HPDE6-E6E7 (cell line): ENCODE measurements at regions not wholly inside any gene's neighbourhood (a gene's known extent, or its start where the extent isn't known, plus 50 kb on each side); places are given as distances from the start of the nearest gene placed in this dataset.
"Not testable (repeated sequence)": the region's sequence is repeated elsewhere in the genome, so short reads cannot be mapped to it uniquely, and the experiment has no call there.

Source experiments
- DNase-seq: peaks from one replicate; pipeline ENCODE4 v3.0.0; 2011; ENCODE audit warnings: missing footprints; ENCODE audit errors: extremely low spot score

DNA sequence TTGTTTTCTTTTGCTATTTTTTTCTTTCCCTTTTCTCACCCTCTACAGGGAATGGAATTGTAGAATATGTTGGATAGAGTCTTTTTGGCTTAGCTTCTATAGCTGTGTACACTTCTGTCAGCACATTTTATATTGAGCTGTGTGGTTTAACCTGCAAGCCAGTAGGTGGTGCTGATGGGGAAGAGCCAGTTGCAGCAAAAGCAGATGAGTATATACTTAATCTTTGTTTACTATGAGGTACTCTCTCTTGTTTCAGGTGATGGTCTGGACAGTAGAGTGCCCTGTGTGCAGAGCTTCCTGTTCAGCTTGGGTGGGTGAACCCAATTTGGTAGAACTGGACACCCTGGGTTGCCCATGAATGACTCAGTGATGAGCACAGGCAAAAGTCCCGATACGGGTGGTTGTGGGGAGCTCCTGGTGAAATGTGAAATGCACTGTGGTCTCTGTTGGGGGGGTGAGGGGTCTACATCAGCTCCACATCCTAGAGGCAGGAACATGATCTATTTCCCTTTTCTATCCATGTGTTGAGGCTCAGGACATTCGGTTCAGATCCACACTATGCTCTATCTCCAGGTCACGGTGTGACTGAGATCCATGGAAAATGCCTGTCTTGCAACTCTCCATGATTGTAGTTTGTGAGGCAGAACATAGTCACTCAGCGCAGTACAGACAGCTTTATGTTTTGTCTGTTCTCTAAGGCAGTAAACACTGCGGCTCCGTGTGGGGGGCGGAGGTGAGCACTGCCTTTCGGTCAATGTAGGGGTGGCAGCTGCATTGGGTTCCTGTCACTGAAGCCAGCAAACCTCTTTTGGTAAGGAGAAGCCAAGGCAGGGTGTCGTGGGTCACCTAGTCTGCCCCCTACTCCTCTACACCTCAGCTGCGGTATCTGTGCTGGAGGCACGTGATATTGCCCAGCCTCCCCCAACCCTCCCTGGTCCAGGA is 353.2 kb downstream of the PRR16 start:
- peak; percentile 10 for DNase-seq

DNA sequence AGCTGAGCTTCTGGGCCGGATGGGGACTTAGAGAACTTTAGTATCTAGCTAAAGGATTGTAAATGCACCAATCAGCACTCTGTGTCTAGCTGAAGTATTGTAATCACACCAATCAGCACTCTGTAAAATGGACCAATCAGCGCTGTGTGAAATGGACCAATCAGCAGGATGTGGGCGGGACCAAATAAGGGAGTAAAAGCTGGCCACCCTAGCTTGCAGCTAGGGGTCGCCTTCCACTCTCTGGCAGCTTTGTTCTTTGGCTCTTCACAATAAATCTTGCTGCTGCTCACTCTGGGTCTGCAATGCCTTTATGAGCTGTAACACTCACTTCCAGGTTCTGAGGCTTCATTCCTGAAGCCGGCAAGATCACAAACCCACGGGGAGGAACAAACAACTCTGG is 354.0 kb downstream of the PRR16 start:
- DNase-seq, result no peak

DNA sequence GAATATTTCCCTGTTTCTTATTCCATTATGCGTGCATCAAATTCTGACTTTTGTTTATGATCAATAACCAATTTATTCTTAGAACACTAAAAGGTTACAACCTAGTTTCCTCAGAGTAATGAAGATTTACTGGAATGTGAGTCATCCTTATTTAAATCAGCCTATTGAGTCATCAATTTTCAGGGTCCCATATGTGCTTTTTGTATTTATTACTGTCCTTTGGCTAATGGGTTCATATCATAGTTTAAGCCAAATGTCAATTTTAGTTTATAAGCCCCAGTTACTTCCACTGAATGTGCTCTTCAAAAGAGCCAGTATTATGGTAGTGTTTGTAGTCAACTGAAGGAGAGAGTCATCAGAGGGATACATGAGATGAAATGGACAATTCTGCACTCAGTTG is 359.2 kb downstream of the PRR16 start:
- no peak for DNase-seq

DNA sequence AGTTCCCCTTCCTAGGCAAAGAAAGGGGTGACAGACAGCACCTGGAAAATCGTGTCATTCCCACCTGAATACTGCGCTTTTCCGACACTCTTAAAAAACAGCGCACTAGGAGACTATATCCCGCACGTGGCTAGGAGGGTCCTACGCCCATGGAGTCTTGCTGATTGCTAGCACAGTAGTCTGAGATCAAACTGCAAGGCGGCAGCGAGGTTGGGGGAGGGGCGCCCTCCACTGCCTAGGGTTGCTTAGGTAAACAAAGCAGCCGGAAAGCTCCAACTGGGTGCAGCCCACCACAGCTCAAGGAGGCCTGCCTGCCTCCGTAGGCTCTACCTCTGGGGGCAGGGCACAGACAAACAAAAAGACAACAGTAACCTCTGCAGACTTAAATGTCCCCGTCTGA is 367.5 kb downstream of the PRR16 start:
- DNase-seq, result not testable (repeated sequence)

DNA sequence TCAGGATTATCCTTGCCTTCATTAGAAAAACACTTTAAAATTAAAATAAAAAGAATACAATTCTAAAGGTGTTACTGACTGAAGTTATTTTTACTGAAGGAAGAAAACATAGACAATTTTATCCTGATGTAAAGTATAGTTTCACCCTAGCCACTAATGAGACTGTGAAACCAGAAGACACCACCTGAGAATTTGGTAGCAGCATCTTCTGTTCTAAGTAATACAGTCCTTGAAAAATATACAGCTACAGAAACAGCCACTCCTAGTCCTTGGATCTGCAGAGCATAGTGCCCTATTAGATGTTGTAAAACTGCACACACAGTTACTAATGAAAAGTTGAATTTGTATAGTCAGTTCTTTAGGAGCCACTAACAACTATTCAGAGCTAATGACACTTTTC is 377.7 kb downstream of the PRR16 start:
- DNase-seq, result no peak

DNA sequence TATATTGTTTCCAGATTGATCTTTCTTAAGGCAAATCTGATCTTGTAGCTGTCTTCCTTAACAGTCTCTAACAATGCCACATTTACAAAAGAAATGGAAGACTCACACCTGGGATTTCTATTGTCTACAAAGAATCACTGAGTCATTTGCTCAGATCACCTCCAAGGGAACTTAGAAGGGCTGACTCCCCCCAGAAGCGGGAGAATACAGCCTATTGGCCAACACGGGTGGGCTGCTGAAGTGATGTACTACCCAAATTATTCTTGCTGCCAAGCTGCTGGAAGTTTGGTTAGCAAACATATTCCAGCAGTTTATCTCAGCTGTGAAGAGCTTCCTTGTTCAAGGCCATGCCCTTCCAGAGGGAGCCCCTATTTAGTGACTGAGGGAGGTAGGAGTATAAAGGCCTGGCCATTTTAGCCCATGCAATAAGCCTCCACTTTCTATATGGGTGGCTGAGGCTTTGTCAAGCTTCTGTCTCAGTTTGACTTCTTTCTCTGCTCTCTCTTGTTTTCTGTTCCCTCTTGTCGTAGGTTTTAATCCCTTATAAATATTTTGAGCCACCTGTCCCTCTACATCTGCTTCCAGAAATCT is 379.4 kb downstream of the PRR16 start:
- no peak for DNase-seq

DNA sequence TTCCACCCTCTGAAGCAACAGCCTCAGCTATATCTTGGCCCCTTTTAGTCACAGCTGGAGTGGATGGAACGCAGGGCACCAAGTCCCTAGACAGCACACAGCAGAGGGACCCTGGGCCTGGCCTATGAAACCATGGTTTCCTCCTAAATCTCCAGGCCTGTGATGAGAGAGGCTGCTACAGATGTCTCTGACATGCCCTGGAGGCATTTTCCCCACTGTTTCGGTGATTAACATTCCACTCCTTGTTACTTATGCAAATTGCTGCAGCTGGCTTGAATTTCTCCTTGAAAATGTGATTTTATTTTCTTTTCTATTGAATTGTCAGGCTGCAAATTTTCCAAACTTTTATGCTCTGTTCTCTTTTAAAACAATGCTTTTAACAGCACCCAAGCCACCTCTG is 384.8 kb downstream of the PRR16 start:
- no peak for DNase-seq

DNA sequence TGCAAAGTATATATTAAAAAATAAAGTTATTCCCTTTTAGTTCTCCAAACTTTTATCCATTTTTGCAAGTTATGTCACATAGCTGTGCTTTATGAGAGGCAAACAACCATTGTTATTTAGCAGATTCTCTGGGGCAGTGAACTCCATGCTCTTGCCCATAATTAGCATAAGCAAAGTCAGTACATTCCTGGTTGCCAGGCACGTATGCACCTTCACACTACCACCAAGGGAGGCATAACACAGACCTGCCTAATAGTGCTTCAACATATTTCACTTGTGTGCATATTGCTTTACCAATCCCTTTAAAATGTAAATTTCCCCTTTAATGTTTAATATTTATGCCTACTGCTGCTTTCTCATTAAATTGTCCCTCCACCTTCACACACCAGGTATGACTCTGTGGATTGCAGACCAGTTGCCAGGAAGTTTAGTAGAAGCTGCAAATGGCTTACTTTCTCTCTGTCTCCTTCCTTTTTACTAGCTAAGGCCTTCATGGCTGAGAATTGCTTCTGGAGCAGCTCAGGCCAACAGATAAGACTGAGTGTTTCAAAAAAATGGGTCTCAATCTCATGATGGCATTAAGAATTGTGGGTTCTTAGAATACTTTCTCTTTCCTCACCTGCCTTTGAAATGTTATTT is 388.2 kb downstream of the PRR16 start:
- DNase-seq, result no peak

DNA sequence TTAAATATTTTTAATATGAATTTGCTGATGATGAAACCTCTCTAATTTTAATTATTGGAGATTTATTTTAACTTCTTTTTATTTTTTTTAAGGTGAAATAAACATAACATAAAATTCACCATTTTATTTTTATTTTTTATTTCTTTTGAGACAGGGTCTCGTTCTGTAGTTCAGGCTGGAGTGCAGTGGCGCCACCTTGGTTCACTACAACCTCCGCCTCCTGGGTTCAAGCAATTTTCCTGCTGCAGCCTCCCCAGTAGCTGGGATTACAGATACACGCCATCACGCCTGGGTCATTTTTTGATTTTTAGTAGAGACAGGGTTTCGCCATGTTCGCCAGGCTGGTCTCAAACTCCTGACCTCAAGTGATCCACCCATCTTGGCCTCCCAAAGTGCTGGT is 402.9 kb downstream of the PRR16 start:
- DNase-seq, result no peak

DNA sequence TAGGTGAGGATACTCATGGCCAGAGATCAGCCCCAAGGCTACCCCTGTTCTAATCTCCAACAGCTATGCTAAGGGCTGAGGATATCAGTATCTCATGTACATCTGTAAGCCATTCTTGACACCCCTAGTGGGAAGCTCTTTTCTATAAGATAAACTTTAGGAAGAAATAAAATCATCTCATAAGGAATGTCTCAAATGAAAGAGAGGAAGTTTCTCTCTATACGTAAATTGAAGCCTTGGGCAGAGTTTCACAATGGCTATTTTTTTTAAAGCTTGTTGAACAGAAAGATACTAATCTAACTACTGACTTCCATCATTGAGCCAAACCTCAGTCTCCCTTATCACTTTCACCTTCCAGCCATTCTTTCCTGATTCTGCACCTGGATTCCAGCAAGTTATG is 405.7 kb downstream of the PRR16 start:
- no peak for DNase-seq

DNA sequence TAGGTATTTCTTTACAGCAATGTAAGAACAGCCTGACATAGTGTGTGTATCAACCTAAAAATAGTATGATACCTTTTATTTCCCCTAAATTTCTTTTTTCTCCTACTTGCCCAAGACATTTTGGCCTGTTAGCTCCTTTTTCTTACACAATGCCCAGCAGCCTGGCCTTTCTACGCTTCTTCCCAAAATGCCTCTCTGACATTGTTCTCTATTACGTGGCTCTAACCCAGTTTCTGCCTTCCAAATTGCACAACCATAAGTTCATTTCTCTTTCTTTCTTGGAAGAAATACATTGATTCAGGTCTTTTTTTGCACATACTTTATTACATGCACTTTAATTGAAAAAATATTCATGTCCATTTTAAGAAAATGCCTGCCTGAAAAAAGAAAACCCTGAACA is 408.2 kb downstream of the PRR16 start:
- DNase-seq, result no peak

DNA sequence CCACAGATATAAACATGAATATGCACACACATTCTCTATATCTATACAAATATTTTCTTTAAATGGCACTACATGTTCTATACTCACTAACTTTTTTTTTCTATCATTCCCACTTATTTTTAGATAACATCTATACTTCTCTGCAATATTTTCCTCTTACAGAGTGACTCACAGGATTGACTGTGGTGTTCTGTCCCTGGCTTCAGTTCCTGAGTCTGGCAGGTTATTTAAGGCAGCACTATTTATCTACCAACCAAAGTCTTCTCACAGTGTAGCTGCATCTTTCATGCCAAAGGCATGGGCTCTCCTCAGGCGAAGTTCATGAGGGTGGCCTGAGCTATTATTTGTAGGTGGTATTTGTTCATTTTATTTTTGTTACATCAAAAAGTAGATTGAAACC is 409.0 kb downstream of the PRR16 start:
- no peak for DNase-seq

DNA sequence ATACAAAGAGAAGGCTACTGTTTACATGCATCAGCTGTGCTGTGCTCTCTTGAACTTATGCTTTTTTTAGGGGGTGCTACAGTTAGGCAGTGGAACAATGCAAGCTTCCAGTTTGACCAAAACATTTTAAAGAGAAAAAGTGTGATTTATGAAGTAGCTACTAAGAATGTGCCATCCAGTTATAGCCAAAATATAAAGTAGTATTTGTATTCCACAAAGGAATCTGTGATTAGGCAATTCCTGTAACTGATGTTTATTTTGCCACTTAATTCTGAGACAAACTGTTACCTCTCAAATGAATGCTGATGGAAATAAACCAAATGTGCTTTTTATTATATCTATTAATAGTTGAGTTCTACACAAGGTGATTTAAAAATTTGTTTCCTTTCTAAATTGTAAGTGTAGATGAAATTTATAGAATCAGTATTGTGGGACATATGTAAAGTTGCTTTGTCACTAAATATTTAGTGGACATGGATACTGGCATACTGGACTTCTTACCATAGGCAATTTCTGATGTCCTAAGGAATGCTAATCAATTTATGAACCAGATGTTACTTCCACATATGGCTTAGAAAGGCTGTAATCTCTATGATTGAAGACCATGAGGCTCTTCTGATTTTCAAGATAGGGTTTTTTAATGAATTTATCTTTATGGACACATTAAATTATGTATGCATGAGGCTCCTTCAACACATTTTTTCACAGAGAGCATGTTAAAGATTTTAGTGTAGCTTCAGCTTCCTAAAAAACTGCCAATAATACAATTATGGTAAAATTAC is 410.2 kb downstream of the PRR16 start:
- no peak for DNase-seq

DNA sequence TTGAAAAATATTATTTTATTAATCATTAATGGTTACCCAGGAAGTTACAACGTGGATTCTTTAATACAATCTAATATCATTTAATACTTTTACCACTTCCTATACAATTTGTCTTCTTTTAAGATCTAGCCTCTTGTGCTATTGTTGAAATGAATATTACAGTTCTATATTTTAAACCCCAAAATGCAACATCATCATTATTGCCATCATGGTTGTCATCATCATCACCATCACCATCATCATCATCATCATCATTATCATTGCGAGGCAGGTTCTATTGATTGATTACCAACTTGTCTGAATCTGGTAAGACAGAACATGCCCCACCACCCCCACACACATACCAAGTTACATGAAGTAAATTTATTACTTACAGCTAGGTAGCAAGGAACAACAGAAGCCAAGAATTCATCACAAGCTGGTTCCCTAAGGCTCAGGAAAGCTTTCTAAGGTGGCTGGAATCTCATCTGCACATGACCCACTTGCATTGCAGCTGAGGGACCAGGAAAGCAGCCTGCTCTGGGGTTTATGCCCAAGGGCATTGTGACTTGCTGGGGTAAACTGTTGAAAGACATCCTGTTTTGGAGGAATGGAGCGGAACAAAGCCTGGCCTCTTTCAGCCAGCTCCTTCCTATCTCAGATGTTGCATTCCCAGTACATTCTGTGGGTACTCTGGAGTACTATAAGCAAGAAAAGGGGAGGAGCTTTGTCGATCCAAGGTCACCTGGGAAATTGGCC is 418.1 kb downstream of the PRR16 start:
- no peak for DNase-seq

DNA sequence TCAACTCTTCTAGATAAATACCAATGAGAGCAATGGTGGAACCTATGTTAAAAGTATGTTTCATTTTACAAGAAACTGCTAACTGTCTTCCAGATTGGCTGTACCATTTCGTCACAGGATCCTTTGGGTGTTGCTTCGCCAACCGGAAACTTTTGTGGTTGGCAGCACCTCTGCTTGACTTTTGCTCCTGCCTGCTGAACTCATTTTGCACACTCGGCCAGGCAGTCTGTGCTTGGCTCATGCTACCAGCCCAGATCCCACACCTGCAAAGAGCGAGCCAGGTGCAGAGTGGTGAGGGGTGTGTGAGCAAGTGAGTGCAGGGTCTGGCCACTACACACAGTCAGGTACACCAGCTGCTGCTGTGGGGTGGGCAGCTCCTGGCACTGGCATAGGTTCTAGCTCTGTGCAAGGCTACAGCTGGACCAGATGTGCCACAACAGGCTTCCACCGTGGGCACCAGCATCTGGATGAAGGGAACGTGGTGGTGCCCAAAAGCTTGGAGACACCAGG is 422.3 kb downstream of the PRR16 start:
- no peak for DNase-seq

DNA sequence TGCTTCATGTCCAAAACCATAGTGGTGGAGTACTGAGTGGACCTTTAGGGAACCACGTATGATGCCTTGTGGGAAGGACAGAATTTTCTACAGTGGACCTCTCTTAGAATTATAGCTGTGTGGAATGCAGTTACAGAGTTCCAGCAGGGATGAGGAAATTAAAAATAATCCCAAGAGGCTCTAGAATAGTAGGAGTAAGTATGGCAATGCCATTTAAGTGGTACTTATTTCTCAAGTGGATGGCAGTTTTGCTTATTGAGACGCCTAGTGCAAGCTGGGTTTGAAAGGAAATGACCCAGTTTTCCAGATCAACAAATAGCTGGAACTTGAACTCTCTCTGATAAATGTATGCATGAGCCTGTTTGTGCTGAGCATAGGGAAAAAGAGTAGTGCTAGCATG is 431.6 kb downstream of the PRR16 start:
- no peak for DNase-seq

DNA sequence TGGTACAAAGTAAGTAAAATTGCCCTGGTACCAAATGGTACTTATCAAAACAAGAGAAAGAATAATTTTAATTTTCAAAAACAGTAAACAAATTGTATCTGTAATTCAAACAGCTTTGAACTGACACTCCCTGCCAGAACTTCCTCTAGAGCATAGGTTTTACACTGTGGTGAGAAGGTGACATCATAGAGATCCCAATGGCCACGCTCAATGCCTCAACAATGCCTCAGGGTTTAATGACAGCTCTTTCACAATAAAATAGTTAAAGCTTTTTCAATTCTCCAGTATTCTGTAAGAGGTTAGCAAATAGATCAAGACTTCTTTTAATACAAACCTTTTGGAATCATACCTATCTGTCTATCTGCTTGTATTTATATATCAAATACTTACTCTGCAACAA is 437.1 kb downstream of the PRR16 start:
- peak; percentile 8 for DNase-seq

DNA sequence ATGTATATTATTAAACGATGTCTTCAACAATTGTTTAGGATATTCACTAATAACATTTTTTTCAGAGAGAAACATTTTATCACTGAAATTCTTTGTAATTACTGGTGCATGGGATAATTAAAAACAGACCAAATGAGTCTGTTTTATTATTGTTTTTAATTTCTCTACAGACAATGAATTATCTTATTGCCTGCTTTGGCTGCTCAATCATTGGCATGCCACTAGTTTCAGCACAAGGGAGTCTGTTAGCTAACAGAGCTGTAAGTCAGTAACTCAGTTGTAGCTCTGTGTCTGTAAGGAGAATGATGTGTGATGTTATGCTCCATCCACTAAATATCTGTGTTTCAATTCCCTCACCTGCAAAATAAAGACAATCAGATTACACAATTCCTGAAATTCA is 443.9 kb downstream of the PRR16 start:
- DNase-seq, result no peak

DNA sequence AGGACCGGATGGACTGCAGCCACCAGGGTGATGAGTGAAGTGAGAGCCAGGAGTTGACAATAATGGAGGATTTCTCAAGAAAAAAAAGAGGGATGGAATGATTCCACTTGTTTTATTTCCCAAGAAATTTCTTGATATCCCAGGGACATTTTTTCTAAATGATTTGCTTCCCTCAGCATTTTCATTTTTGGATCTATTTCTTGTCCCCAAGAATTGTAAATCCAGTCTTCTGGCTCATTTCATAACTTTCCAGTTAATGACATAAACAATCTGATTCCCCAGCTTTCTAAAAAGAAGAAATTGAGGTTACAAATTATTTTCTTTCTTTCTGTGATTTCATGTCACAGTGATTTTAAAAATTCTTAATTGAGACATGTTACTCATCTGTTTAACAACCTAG is 446.5 kb downstream of the PRR16 start:
- no peak for DNase-seq

DNA sequence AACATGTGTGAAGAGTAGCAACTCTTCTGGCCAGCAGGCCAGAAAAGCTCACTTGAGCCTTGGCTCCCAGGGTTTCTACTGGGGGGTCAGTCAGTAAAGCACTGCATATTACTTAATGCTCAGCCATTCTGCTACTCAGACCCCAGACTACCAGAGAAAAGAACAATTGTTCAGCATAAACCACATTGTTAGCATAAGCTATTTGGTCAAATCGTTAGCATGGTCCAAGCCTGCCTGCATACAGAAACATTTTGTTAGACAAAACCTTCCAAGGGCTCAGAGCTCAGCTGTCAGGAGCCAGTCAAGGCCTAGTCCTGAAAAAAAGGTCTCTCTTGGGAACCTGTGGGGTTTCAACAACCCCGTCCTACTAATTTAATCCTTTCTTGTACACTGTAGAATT is 449.3 kb downstream of the PRR16 start:
- no peak for DNase-seq

DNA sequence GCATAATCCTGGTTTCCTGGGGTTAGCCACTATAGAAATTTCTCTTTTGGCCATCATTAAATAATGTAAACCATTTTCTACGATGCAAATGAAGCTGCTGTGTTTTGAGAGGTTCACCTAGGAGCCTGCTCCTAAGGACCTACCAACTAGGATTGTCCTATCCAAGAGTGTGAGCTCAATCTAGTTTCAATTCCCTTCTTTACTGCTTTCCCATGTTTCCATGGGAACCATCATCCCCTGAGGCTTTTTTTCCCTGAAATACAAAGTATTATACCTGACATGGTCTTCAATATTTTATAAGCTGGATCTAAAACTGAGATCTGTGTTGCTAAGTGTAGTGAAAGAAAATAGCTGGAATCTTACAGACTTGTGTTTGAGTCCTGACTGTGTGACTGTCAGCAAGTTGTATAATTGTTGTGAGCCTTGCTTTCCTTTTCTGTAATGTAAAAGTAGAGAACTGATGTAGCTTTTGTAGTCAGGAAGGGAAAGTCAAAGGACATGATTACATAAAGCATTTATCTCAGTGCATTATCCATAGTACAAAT is 453.2 kb downstream of the PRR16 start:
- no peak for DNase-seq
